ENCODE measurements at regions not wholly inside any gene's neighbourhood (a gene's known extent, or its start where the extent isn't known, plus 50 kb on each side); places are given as distances from the start of the nearest gene placed in this dataset.

DNA sequence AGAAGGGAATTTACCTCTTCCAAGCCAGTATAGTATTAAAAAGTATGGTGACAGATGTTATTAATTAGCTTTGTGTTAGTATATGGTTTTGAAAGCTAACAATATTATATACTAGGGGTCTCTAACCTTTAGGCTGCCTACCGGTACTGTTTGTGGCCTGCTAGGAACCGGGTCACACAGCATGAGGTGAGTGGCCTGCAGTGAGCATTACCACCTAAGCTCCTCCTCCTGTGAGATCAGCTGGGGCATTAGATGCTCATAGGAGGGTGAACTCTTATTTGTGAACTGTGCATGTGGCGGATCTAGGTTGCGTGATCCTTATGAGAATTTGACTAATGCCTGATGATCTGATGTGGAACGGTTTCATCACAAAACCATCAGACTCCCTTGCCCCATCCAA lies 583.4 kb upstream of the CDH2 start:
- TF ChIP-seq, protein P1, sequence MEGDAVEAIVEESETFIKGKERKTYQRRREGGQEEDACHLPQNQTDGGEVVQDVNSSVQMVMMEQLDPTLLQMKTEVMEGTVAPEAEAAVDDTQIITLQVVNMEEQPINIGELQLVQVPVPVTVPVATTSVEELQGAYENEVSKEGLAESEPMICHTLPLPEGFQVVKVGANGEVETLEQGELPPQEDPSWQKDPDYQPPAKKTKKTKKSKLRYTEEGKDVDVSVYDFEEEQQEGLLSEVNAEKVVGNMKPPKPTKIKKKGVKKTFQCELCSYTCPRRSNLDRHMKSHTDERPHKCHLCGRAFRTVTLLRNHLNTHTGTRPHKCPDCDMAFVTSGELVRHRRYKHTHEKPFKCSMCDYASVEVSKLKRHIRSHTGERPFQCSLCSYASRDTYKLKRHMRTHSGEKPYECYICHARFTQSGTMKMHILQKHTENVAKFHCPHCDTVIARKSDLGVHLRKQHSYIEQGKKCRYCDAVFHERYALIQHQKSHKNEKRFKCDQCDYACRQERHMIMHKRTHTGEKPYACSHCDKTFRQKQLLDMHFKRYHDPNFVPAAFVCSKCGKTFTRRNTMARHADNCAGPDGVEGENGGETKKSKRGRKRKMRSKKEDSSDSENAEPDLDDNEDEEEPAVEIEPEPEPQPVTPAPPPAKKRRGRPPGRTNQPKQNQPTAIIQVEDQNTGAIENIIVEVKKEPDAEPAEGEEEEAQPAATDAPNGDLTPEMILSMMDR (conservative IDR thresholded peaks at IDR 0.05 in 1 of 2, IDR thresholded peaks at IDR 0.05 in 1 of 2; ENCODE audit: extremely low read depth in 1 of 2, insufficient read depth in 1 of 2, low read depth in 1 of 2, low read length in 2 of 2), result no peak
- no peak for TF ChIP-seq EZH2 (IDR thresholded peaks at IDR 0.05; ENCODE audit: borderline replicate concordance, low read length)

All from mammary epithelial cell (primary cell).